ENCODE measurements at regions not wholly inside any gene's neighbourhood (a gene's known extent, or its start where the extent isn't known, plus 50 kb on each side); places are given as distances from the start of the nearest gene placed in this dataset.

GRCh38 chr10:62582804-62583208, 208.6 kb downstream of the ZNF365 start:
- TF ChIP-seq CTCF (IDR thresholded peaks at IDR 0.05) = no peak
- TF ChIP-seq POLR2AphosphoS5 (IDR thresholded peaks at IDR 0.05; ENCODE audit: insufficient read depth in 1 of 2, low read depth in 1 of 2) = peak; percentile 27 to 44
